Trophoblast cell (in vitro differentiated cells and primary cell): ENCODE measurements at regions not wholly inside any gene's neighbourhood (a gene's known extent, or its start where the extent isn't known, plus 50 kb on each side); places are given as distances from the start of the nearest gene placed in this dataset.

Experiments
- DNase-seq, 2 donors: peaks; one replicate each; pipeline ENCODE4 v3.0.0-alpha.2; 2016
- H2AFZ ChIP-seq: 2 replicates; pipeline ENCODE4 v1.6.1; 2013; ENCODE audit warnings: low read length, moderate library complexity, mild to moderate bottlenecking; ENCODE audit not compliant: insufficient read depth, poor library complexity
- H2AK5ac ChIP-seq: 2 replicates; pipeline ENCODE4 v1.6.1; 2013; ENCODE audit warnings: mild to moderate bottlenecking, low read length
- H2BK120ac ChIP-seq: 2 replicates; pipeline ENCODE4 v1.6.1; 2013; ENCODE audit warnings: low read length, mild to moderate bottlenecking, moderate library complexity; ENCODE audit not compliant: insufficient read depth, poor library complexity
- H2BK12ac ChIP-seq: 2 replicates; pipeline ENCODE4 v1.6.1; 2013; ENCODE audit warnings: mild to moderate bottlenecking, low read length, moderate library complexity
- H2BK5ac ChIP-seq: 2 replicates; pipeline ENCODE4 v1.6.1; 2013; ENCODE audit warnings: low read length, low read depth, moderate library complexity, mild to moderate bottlenecking; ENCODE audit not compliant: poor library complexity
- H3K14ac ChIP-seq: 2 replicates; pipeline ENCODE4 v1.6.1; 2013; ENCODE audit warnings: mild to moderate bottlenecking, low read length
- H3K18ac ChIP-seq: 2 replicates; pipeline ENCODE4 v1.6.1; 2013; ENCODE audit warnings: mild to moderate bottlenecking, low read length
- H3K23ac ChIP-seq: 2 replicates; pipeline ENCODE4 v1.6.1; 2013; ENCODE audit warnings: low read length
- H3K27ac ChIP-seq: 2 replicates; pipeline ENCODE4 v1.5.1; 2013; ENCODE audit warnings: low read depth, mild to moderate bottlenecking, inconsistent platforms, low read length, moderate library complexity
- H3K27me3 ChIP-seq: 2 replicates; pipeline ENCODE4 v1.6.1; 2013; ENCODE audit warnings: inconsistent platforms, mild to moderate bottlenecking, low read length, moderate library complexity; ENCODE audit not compliant: insufficient read depth
- H3K36me3 ChIP-seq, 2 experiments: 1 replicate in 1 of 2; 2 replicates in 1 of 2; pipeline ENCODE4 v1.6.1; 2013; ENCODE audit warnings: low read length in 2 of 2, mild to moderate bottlenecking in 2 of 2, moderate library complexity in 1 of 2; ENCODE audit not compliant: insufficient read depth in 2 of 2, control insufficient read depth in 1 of 2
- H3K4ac ChIP-seq: 2 replicates; pipeline ENCODE4 v1.6.1; 2013; ENCODE audit warnings: low read depth, mild to moderate bottlenecking, low read length, moderate library complexity
- H3K4me1 ChIP-seq, 2 experiments: 1 replicate in 1 of 2; 2 replicates in 1 of 2; pipeline ENCODE4 v1.6.1; 2013; ENCODE audit warnings: low read length in 2 of 2, mild to moderate bottlenecking in 2 of 2, moderate library complexity in 1 of 2; ENCODE audit not compliant: insufficient read depth in 2 of 2, control insufficient read depth in 1 of 2
- H3K4me2 ChIP-seq: 2 replicates; pipeline ENCODE4 v1.6.1; 2013; ENCODE audit warnings: inconsistent platforms, mild to moderate bottlenecking, low read length, moderate library complexity
- H3K4me3 ChIP-seq: 2 replicates; pipeline ENCODE4 v1.5.1; 2013; ENCODE audit warnings: mild to moderate bottlenecking, low read depth, low read length, inconsistent platforms
- H3K79me1 ChIP-seq: one replicate; pipeline ENCODE4 v1.6.1; 2013; ENCODE audit warnings: low read length
- H3K79me2 ChIP-seq: 2 replicates; pipeline ENCODE4 v1.6.1; 2013; ENCODE audit warnings: low read length, mild to moderate bottlenecking; ENCODE audit not compliant: control insufficient read depth, insufficient read depth, poor library complexity
- H3K9ac ChIP-seq: 2 replicates; pipeline ENCODE4 v1.6.1; 2013; ENCODE audit warnings: mild to moderate bottlenecking, low read length
- H3K9me3 ChIP-seq: 2 replicates; pipeline ENCODE4 v1.6.1; 2013; ENCODE audit warnings: low read depth, mild to moderate bottlenecking, control low read depth, inconsistent platforms, low read length; ENCODE audit not compliant: insufficient read depth
- H4K12ac ChIP-seq: 2 replicates; pipeline ENCODE4 v1.6.1; 2013; ENCODE audit warnings: low read depth, mild to moderate bottlenecking, low read length, moderate library complexity
- H4K8ac ChIP-seq: 2 replicates; pipeline ENCODE4 v1.6.1; 2013; ENCODE audit warnings: low read depth, mild to moderate bottlenecking, low read length, moderate library complexity
- H4K91ac ChIP-seq: one replicate; pipeline ENCODE4 v1.6.1; 2013; ENCODE audit warnings: low read depth, mild to moderate bottlenecking, low read length, moderate library complexity
- WGBS: extraction: QIAGEN DNeasy Blood & Tissue Kit; methylation state at CpG from one replicate; pipeline ENCODE4 v1.1.7; 2013; ENCODE audit warnings: missing lambda C conversion rate; ENCODE audit not compliant: insufficient read length, insufficient coverage; ENCODE audit errors: extremely low coverage; 5-methylcytosine and 5-hydroxymethylcytosine counted together

DNA sequence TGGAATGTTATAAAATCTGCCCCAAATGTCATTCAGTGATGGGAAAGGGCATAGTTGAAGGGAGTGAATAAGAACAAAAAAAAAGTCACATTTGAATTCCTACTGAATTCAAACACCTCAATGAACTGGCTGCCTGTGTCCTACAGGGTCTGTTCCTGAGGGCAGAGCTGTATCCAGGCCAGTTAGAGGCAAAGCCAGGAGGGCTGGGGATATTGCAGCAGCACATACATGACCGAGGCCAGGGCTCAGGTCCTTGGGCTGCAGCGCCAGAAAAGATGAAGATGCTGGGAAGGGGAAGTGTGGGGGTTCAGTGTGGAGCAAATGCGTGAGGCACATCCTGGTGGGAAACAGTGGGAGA is 449.2 kb downstream of the SIPA1L2 start:
- H2BK5ac ChIP-seq: no peak overlapping the region
- no peak overlapping the region for H2BK12ac ChIP-seq
- H2AFZ ChIP-seq: no peak overlapping the region
- H4K8ac ChIP-seq: no peak overlapping the region
- no peak overlapping the region for H3K27ac ChIP-seq
- no peak overlapping the region for H3K14ac ChIP-seq
- H4K91ac ChIP-seq: no peak overlapping the region
- H3K4ac ChIP-seq: no peak overlapping the region
- H2AK5ac ChIP-seq: no peak overlapping the region
- H3K4me1 ChIP-seq: peaks cover 2 to 3% of the 10 kb centered on the region in 2 experiments
- no peak overlapping the region for H3K4me2 ChIP-seq
- no peak overlapping the region for H3K9ac ChIP-seq
- no peak overlapping the region for H3K18ac ChIP-seq
- no peaks in the 10 kb centered on the region for H3K9me3 ChIP-seq
- H3K36me3 ChIP-seq: no peaks in the 10 kb centered on the region
- no CpG with 5 or more reads among the region's 3 CpGs for WGBS
- DNase-seq: no peak
- no peak overlapping the region for H3K23ac ChIP-seq
- H2BK120ac ChIP-seq: no peak overlapping the region
- H3K4me3 ChIP-seq: no peak overlapping the region
- H4K12ac ChIP-seq: no peak overlapping the region
- H3K79me2 ChIP-seq: no peaks in the 10 kb centered on the region
- no peaks in the 10 kb centered on the region for H3K27me3 ChIP-seq
- H3K79me1 ChIP-seq: no peaks in the 10 kb centered on the region

DNA sequence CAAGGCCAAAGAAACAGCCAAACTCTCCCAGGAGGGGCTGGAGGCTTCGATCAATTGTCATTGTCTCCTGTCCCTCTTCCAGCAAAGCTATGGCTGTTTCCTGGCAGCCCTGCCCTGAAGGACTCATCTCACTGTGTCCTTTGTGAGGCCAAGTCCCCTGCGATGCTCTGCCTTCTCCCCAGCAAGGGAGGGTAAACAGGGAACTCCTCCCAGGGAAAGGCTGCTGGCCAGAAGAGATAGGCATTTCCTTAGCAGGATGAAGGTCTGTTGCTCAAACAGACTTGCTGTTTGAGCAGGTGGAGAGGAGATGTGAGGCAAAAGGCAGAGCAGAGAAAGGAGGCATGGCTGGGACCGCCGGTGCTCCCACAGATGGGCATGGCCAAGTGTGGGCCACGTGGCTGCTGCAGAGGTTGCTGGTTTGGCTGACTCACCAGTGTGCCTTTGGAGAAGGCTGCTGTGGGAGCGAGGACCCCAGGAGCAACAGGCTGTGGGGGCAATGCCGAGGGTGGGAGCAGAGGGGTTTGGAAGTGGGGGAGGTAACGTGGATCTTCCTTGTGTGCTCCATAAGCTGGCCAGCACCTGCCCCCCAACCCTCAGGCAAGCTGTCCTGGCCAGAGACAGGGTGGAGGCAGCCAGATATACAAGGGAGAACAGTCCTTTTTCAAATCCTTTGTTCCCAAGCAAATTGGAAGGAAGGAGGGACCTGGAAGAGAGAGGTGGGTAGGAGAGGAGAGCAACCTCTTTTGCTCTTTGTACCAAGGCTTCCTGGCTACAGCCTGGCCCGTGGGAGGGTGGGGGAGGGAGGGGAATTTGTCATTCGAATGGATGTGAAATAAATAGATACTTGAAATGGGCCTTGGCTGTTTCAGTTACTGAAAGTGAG is 449.8 kb downstream of the SIPA1L2 start:
- Histone ChIP-seq H3K36me3 (no peaks in the 10 kb centered on the region), H2AK5ac (no peak overlapping the region), H4K12ac (no peak overlapping the region), H2BK5ac (no peak overlapping the region), H3K9me3 (no peaks in the 10 kb centered on the region), H3K79me1 (no peaks in the 10 kb centered on the region), H2BK120ac (no peak overlapping the region), H2BK12ac (no peak overlapping the region), H3K79me2 (no peaks in the 10 kb centered on the region), H3K4me3 (no peak overlapping the region), H3K18ac (no peak overlapping the region), H3K27ac (no peak overlapping the region), H3K9ac (no peak overlapping the region), H3K27me3 (no peaks in the 10 kb centered on the region), H4K91ac (no peak overlapping the region), H3K23ac (no peak overlapping the region), H3K14ac (no peak overlapping the region), H4K8ac (no peak overlapping the region), H3K4ac (no peak overlapping the region), H2AFZ (no peak overlapping the region), H3K4me1 (peaks cover 2 to 3% of the 10 kb centered on the region in 2 experiments), H3K4me2 (no peak overlapping the region)
- DNase-seq: no peak
- WGBS: no CpG with 5 or more reads among the region's 10 CpGs

GRCh38 chr1:232178191-232178590 is 451.7 kb downstream of the SIPA1L2 start:
- no peaks in the 10 kb centered on the region for H3K36me3 ChIP-seq
- H3K14ac ChIP-seq: no peak overlapping the region
- no peak overlapping the region for H4K91ac ChIP-seq
- no peak overlapping the region for H4K12ac ChIP-seq
- H2BK120ac ChIP-seq: no peak overlapping the region
- no peak overlapping the region for H2AK5ac ChIP-seq
- DNase-seq: peak; percentile 0 to 37
- H3K27me3 ChIP-seq: no peaks in the 10 kb centered on the region
- no peaks in the 10 kb centered on the region for H3K9me3 ChIP-seq
- H4K8ac ChIP-seq: no peak overlapping the region
- H3K79me1 ChIP-seq: no peaks in the 10 kb centered on the region
- H3K4me1 ChIP-seq: peaks cover 2 to 3% of the 10 kb centered on the region in 2 experiments
- no peak overlapping the region for H2BK5ac ChIP-seq
- no peak overlapping the region for H3K23ac ChIP-seq
- no peaks in the 10 kb centered on the region for H3K79me2 ChIP-seq
- H2BK12ac ChIP-seq: no peak overlapping the region
- H3K4me2 ChIP-seq: no peak overlapping the region
- H3K4ac ChIP-seq: no peak overlapping the region
- H3K4me3 ChIP-seq: no peak overlapping the region
- H3K18ac ChIP-seq: no peak overlapping the region
- H2AFZ ChIP-seq: no peak overlapping the region
- no CpG with 5 or more reads among the region's 2 CpGs for WGBS
- no peak overlapping the region for H3K27ac ChIP-seq
- no peak overlapping the region for H3K9ac ChIP-seq

GRCh38 chr1:232177438-232177837 is 452.5 kb downstream of the SIPA1L2 start:
- no CpG with 5 or more reads among the region's 2 CpGs for WGBS
- no peaks in the 10 kb centered on the region for H3K79me2 ChIP-seq

More at GRCh38 chr1:232177438-232177837, 452.5 kb downstream of the SIPA1L2 start:
- no peak overlapping the region for H3K4me2 ChIP-seq
- no peak overlapping the region for H2AK5ac ChIP-seq
- no peak overlapping the region for H2BK120ac ChIP-seq
- H3K23ac ChIP-seq: no peak overlapping the region
- no peaks in the 10 kb centered on the region for H3K36me3 ChIP-seq
- H3K79me1 ChIP-seq: no peaks in the 10 kb centered on the region
- no peak overlapping the region for H3K4ac ChIP-seq
- peaks cover 2 to 3% of the 10 kb centered on the region in 2 experiments for H3K4me1 ChIP-seq
- H3K14ac ChIP-seq: no peak overlapping the region
- H3K18ac ChIP-seq: no peak overlapping the region
- H3K27me3 ChIP-seq: no peaks in the 10 kb centered on the region
- no peaks in the 10 kb centered on the region for H3K9me3 ChIP-seq
- DNase-seq: no peak
- H4K91ac ChIP-seq: no peak overlapping the region
- no peak overlapping the region for H2BK5ac ChIP-seq
- H4K8ac ChIP-seq: no peak overlapping the region
- no peak overlapping the region for H4K12ac ChIP-seq
- H2AFZ ChIP-seq: no peak overlapping the region
- H3K4me3 ChIP-seq: no peak overlapping the region
- no peak overlapping the region for H3K27ac ChIP-seq
- no peak overlapping the region for H2BK12ac ChIP-seq
- H3K9ac ChIP-seq: no peak overlapping the region
